ENCODE measurements at regions not wholly inside any gene's neighbourhood (a gene's known extent, or its start where the extent isn't known, plus 50 kb on each side); places are given as distances from the start of the nearest gene placed in this dataset.

DNA sequence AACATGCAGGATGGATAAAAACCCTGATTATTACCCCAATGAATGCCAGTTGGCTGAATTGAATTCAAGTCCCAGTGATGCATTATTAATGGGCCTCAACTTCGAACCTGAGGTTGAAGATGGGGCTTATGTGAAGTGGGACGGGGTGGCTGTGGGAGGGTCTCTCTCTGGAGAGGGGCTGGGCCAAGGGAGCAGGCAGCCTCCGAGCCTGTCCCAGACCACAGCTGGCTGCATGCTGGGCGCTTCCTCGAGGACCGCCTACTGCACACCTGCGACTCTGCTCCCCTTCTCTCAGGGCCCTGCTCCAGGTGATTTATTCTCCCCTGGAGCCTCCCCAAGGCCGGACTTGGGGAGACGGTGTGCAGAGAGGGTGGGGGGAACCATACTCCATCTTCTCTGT is 568.3 kb downstream of the CCDC171 start:
- Histone ChIP-seq H3K4me1 (peaks cover 0 to 6% of the 10 kb centered on the region in 2 donors), H3K4me3 (replicated peaks in 1 of 3) (no peak overlapping the region), H3K9me3 (no peaks in the 10 kb centered on the region), H3K27ac (no peak overlapping the region), H3K27me3 (no peaks in the 10 kb centered on the region), H3K36me3 (no peaks in the 10 kb centered on the region)
- WGBS, 2 donors = 80 to 83% methylated on average over 9 of the region's 9 CpGs
- intact Hi-C loops (cut with DNase I) = no loop called here
- DNase-seq = no peak
- TF ChIP-seq, protein P1, sequence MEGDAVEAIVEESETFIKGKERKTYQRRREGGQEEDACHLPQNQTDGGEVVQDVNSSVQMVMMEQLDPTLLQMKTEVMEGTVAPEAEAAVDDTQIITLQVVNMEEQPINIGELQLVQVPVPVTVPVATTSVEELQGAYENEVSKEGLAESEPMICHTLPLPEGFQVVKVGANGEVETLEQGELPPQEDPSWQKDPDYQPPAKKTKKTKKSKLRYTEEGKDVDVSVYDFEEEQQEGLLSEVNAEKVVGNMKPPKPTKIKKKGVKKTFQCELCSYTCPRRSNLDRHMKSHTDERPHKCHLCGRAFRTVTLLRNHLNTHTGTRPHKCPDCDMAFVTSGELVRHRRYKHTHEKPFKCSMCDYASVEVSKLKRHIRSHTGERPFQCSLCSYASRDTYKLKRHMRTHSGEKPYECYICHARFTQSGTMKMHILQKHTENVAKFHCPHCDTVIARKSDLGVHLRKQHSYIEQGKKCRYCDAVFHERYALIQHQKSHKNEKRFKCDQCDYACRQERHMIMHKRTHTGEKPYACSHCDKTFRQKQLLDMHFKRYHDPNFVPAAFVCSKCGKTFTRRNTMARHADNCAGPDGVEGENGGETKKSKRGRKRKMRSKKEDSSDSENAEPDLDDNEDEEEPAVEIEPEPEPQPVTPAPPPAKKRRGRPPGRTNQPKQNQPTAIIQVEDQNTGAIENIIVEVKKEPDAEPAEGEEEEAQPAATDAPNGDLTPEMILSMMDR (IDR thresholded peaks at IDR 0.05) = no peak

DNA sequence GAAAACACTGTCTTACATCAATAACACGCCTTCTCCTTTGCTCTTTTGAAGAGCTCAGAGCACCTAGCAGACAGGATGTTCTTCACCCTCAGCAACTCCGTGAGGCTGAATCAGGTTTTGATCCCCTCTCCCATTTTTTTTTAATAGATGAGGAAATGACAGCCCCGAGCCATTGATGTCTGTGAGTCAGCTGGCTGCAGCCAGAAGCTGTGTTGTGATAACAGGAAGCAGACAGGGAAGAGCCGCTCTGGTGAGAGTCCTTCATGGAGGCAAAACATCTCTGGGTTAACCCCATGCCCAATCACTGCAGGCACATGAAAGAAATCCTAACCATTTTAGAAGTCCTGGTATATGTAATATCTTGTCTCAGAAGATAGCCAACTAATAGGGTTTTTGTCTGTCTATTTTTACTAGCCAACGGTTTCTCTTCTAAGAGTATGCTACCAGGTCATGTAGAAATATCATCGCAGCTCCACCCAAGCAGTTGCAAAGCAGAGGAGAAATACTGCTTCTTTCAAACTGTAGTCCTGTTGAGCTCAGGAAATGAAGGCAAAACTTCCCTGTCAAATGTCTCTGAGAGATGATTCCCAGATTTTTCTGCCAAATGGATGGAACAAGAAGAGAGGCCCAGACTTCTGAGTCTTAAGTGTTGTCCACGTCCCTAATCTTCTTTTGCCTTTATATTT is 568.9 kb downstream of the CCDC171 start:
- DNase-seq = no peak
- WGBS, 2 donors = 84 to 89% methylated on average over 7 of the region's 7 CpGs
- no peak overlapping the region for H3K27ac ChIP-seq
- H3K4me1 ChIP-seq = peaks cover 3 to 12% of the 10 kb centered on the region in 2 donors
- TF ChIP-seq POLR2A (IDR thresholded peaks at IDR 0.05) = no peak
- TF ChIP-seq, protein P1 (IDR thresholded peaks at IDR 0.05) = no peak
- H3K9me3 ChIP-seq = no peaks in the 10 kb centered on the region
- no peak overlapping the region for H3K4me3 ChIP-seq (replicated peaks in 1 of 3)
- H3K36me3 ChIP-seq = no peaks in the 10 kb centered on the region
- no peaks in the 10 kb centered on the region for H3K27me3 ChIP-seq
- intact Hi-C loops (cut with DNase I) = no loop called here

DNA sequence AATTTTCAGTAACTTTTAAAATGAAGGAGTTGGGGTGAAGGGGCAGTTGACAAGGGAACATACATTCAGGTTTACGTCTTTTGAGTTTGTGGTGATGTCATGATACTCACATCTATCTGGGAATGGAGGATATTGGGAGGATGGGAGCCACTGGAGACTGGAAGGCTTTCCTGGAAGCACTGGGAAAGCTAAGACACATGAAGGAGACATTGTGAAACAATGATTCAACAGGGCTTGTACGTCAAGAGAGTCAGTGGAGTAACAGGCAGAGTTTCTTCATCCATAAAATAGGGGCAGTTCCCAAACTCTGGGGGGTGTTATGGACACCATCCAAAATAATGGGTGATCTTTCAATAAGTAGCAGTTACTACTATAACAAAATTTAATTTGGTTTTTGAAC is 572.8 kb downstream of the CCDC171 start:
- peaks cover 5 to 7% of the 10 kb centered on the region in 2 donors for H3K4me1 ChIP-seq
- no peaks in the 10 kb centered on the region for H3K9me3 ChIP-seq
- intact Hi-C loops (cut with DNase I) = no loop called here
- TF ChIP-seq, protein P1 (IDR thresholded peaks at IDR 0.05) = no peak
- no peak for TF ChIP-seq POLR2A (IDR thresholded peaks at IDR 0.05)
- no peak overlapping the region for H3K27ac ChIP-seq
- no peaks in the 10 kb centered on the region for H3K27me3 ChIP-seq
- WGBS, 2 donors = 67 to 97% methylated on average over 2 of the region's 2 CpGs
- no peak for DNase-seq
- H3K36me3 ChIP-seq = no peaks in the 10 kb centered on the region
- no peak overlapping the region for H3K4me3 ChIP-seq (replicated peaks in 1 of 3)

DNA sequence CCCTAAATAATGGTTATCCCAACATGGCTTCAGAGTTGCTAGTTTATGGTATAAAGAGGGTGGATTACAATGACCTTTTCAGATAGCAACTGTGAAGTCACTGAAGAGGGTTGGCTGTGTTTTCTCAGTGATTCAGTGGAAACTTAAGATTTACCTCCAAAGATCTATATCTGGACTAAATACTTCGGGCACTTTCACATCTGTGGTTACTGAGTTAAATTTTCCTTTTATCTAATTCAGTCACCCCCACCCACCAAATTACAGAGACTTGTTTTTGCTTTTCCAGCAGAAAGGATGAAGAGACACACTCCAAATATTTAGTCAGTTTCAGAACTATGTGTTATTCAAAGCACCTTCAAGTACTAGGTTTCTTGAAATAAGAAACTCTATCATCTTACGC is 573.2 kb downstream of the CCDC171 start:
- peaks cover 5 to 7% of the 10 kb centered on the region in 2 donors for H3K4me1 ChIP-seq
- H3K9me3 ChIP-seq = no peaks in the 10 kb centered on the region
- no peak for TF ChIP-seq POLR2A (IDR thresholded peaks at IDR 0.05)
- TF ChIP-seq, protein P1 (IDR thresholded peaks at IDR 0.05) = no peak
- no peak overlapping the region for H3K27ac ChIP-seq
- H3K27me3 ChIP-seq = no peaks in the 10 kb centered on the region
- H3K36me3 ChIP-seq = no peaks in the 10 kb centered on the region
- intact Hi-C loops (cut with DNase I) = no loop called here
- WGBS, 2 donors = 31 to 36% methylated on average over 2 of the region's 2 CpGs
- no peak overlapping the region for H3K4me3 ChIP-seq (replicated peaks in 1 of 3)
- no peak for DNase-seq

DNA sequence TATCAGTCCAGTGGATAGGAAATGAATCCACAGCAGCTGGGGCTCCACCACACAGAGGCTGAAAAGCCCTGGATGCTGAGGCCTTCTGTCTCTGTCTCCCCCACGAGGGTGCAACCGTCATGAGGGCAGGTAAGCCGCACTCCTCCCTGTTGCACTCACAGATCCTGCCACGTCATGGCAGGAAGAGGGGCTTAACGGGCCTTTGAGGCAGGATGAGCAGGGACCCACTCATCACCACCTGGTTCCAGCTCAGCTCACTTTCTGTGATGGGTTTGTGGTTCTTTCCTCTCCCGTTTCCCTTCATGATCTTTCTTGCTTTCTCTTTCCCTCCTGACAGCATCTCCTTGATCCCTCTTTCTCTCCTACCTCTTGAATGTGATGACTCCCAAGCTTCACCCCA is 575.2 kb downstream of the CCDC171 start:
- no peaks in the 10 kb centered on the region for H3K9me3 ChIP-seq
- no peaks in the 10 kb centered on the region for H3K27me3 ChIP-seq
- peaks cover 5 to 7% of the 10 kb centered on the region in 2 donors for H3K4me1 ChIP-seq
- no peak overlapping the region for H3K4me3 ChIP-seq (replicated peaks in 1 of 3)
- TF ChIP-seq, protein P1 (IDR thresholded peaks at IDR 0.05) = no peak
- TF ChIP-seq POLR2A (IDR thresholded peaks at IDR 0.05) = no peak
- H3K27ac ChIP-seq = no peak overlapping the region
- no peaks in the 10 kb centered on the region for H3K36me3 ChIP-seq
- intact Hi-C loops (cut with DNase I) = no loop called here
- 91 to 96% methylated on average over 6 of the region's 6 CpGs for WGBS, 2 donors
- no peak for DNase-seq
